HG03565 (cell line): ENCODE measurements at regions not wholly inside any gene's neighbourhood (a gene's known extent, or its start where the extent isn't known, plus 50 kb on each side); places are given as distances from the start of the nearest gene placed in this dataset.

Source experiments
- ATAC-seq: cut with Tn5 transposase; IDR thresholded peaks from one replicate; pipeline ENCODE4 v1.9.1; 2021; ENCODE audit warnings: mild to moderate bottlenecking, moderate library complexity; ENCODE audit not compliant: unreplicated experiment

- ATAC-seq = no peak
Measured at GRCh38 chr4:135804785-135805184, 1603.2 kb upstream of the PABPC4L start.

DNA sequence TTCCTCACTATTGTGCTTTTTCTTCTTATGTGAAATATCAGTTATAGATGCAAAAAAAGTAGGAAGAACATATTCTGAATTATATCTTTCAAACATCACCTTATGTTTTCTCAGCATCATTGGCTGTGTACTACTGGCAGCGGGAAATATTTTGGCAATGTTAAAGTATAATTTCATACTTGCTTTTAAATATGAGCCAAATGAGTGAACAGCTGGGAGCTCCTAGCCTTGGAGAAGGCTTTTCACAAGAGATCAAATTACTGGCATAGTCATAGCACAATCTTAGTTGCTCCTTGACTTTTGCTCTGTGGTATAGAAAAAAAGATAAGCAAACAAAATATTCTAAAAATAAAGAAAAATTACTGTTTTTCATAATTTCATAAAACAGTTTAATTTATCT lies 1575.8 kb upstream of the PABPC4L start:
- ATAC-seq = no peak

DNA sequence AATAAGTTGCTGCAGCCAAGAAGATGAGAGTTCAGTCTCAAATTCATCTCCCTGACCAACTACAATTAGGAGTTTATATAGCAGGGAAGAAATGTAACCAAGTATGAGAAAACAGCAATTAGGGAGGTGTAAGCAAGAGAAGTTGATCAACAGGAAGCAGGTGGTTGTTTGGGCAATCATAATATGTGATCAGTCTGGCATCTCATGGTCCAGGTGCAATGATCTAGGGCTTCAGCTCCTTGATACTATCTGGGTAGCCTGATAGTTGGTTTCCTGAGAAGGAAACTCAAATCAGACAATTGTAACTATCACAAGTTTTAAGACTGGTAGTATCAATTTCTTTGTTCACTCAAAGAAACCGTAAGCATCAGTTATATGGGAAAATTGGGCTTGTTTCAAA lies 1574.3 kb upstream of the PABPC4L start:
- ATAC-seq = no peak

- ATAC-seq = no peak
Measured at GRCh38 chr4:135770505-135770904, 1568.9 kb upstream of the PABPC4L start.

- no peak for ATAC-seq
Measured at GRCh38 chr4:135744928-135745327, 1543.3 kb upstream of the PABPC4L start.

DNA sequence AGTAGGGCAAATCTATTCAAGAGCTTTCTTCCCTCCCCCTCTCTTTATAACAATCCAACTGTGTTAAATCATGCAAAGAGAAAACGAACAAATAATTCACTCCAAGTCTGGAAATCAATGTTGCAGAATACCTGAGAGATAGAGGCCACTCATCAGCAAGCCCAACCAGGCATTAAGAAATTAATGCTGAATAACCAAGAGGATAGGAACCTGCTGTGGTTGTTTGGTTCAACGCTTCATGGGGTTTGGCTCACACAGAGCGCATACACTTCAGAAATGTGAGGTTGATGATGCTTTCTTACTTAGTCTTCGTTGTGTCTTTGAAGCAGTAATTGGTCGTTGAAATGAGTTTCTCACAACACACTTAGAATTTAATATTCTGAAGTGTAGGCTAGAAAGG lies 1540.0 kb upstream of the PABPC4L start:
- ATAC-seq = no peak

DNA sequence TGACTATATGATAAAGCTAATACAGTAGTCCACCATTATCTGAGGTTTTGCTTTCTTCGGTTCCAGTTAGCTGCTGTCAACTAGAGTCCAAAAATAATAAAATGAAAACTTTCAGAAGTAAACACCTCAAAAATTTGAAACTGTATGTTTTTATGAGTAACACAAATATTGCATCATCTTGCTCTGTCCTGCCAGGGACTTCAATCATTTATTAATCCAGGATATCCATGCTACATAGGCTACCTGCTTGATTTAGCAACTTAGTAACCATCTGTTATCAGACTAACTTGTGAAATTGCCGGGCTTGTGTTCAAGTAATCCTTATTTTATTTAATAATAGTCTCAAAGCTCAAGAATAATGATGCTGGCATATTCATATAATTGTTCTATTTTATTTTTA lies 1537.8 kb upstream of the PABPC4L start:
- ATAC-seq = no peak

GRCh38 chr4:135735512-135735911 lies 1533.9 kb upstream of the PABPC4L start:
- no peak for ATAC-seq

GRCh38 chr4:135732448-135732847 lies 1530.9 kb upstream of the PABPC4L start:
- no peak for ATAC-seq

DNA sequence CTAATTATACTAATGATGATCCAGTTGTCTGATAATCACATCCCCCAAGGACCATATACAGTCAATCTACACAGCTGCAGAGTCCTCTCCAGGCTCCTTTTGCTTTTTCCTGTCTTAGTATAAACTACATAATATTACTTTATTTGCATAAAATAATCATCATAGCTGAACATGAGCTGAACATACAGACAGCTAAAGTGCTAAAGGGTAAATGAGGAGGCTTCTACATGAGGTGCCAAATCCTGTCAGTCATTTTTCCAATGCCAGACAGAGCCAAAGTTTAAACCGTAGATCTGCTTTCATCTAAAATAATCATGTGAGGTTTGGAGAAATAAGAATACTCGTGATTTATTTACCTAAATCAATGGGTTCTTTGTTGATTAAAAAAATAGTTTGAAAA lies 1530.1 kb upstream of the PABPC4L start:
- ATAC-seq = no peak

DNA sequence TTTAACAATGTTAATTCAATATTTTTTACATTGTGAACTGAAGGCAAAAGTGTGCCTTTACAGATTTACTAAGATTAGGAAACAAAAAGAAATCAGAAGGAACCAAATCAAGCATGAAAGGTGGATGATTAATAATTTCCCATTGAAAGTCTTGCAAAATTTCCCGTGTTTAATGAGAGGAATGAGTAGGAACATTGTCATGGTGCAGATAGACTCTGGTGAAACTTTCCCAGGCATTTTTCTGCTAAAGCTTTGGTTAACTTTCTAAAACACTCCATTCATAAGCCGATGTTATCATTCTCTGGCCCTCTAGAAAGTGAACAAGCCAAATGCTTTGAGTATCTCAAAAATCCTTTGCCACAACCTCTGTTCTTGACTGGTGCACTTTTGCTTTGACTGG lies 1522.8 kb upstream of the PABPC4L start:
- no peak for ATAC-seq

DNA sequence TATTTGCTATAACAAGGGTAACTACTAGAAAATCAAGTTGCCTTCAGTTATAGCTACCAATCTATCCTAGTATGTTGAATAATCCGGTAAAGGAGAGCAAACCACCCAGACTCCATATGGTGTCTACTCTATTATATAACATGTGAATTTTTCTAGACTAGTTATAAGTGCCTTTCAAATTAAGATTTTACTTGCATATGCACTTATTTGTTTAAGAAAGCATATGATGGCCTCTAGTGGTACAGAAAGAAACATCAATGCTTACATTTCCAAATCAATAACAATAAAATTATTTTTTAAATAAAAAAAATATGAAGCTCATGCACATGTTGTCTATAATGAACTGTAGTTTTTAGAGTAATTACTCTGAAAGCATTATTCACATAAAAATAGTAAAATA lies 1516.4 kb upstream of the PABPC4L start:
- ATAC-seq = no peak

GRCh38 chr4:135705343-135705742 lies 1503.8 kb upstream of the PABPC4L start:
- ATAC-seq = no peak

DNA sequence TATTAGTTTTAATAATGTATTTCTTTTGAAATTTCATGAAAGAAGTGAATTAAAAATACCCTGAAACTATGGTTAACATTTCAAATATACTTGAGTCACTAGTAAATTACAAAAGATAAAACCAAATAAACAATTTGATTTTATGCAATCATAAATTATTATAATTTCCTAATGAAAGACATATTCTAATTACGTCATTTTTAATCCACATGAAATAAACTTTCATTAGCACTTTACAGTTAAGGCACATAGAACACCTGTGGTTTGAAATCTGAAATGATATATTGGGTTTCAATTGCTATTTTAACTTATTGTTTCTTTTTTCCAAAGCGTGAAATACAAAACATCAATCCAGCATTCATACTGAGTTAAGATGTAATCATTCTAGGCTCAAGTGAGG lies 1492.5 kb upstream of the PABPC4L start:
- no peak for ATAC-seq

- ATAC-seq = no peak
Measured at GRCh38 chr4:135684001-135684400, 1482.4 kb upstream of the PABPC4L start.

DNA sequence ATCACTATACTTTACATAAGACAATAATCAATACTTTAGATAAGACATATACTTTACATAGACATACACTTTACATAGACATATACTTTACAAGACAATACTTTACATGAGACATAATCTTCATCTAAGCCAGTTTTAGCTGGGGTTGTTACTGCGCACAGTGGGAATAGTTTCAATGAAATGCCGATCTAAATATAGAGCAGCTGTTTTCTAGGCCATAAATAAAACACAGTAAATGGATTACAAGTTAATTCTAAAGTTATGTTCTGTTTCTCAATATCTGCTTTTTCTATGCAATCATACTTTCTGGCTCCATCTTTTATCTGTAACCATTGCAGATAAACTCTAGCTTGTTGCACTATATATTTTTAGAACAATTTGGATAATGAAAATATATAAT lies 1470.6 kb upstream of the PABPC4L start:
- no peak for ATAC-seq

DNA sequence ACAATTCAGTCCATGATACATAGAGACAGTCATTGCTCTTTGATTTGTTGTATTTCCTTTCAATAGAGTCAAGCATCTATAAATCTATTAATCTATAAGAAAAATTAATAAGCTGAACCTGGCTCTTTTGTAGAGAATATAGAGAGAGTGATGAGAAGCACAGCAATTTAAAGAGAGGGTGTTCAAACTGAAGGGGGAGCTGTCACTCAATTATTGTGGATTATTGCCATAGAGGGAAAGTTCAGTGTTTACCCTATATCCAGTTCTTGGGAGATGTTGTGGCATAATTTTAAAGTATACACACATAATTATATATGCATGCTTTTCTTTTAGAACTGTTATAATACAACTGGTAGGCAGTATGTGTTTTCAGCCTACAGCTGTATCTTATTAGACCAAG lies 1469.0 kb upstream of the PABPC4L start:
- ATAC-seq = no peak
